Transverse colon (tissue), 4 donors: ENCODE measurements at regions not wholly inside any gene's neighbourhood (a gene's known extent, or its start where the extent isn't known, plus 50 kb on each side); places are given as distances from the start of the nearest gene placed in this dataset.

ENCODE experiments used
- DNase-seq: peaks from one replicate; pipeline ENCODE4 v3.0.0-alpha.2; 2019
- H3K27ac ChIP-seq, 4 donors: fragments of 200-600 bp; sonication (generic); 2 replicates each; pipeline ENCODE4 v1.5.1; 2016 to 2018; ENCODE audit warnings: inconsistent platforms in 4 of 4
- H3K27me3 ChIP-seq: fragments of 200-600 bp; sonication (generic); 2 replicates; pipeline ENCODE4 v1.5.1; 2017; ENCODE audit warnings: inconsistent platforms
- H3K36me3 ChIP-seq, 4 donors: fragments of 200-600 bp; sonication (generic); 2 replicates each; pipeline ENCODE4 v1.5.1; 2017 to 2019; ENCODE audit warnings: inconsistent platforms in 4 of 4
- H3K4me1 ChIP-seq, 4 donors: fragments of 200-600 bp; sonication (generic); 2 replicates each; pipeline ENCODE4 v1.5.1; 2017 to 2020; ENCODE audit warnings: inconsistent platforms in 4 of 4
- H3K4me3 ChIP-seq, 4 donors: fragments of 200-600 bp; sonication (generic); 1 replicate in 1 of 4; 2 replicates in 3 of 4; pipeline versions ENCODE4 v1.5.1 to v1.6.1; 2017 to 2019; ENCODE audit warnings: inconsistent platforms in 4 of 4
- H3K9me3 ChIP-seq, 2 donors: fragments of 200-600 bp; sonication (generic); 2 replicates each; pipeline ENCODE4 v1.5.1; 2017 to 2019; ENCODE audit warnings: inconsistent platforms in 2 of 2
- EP300 ChIP-seq: sonication (generic); formaldehyde crosslinking; IDR thresholded peaks from one replicate; pipeline ENCODE4 v1.6.1; 2017; ENCODE audit warnings: antibody characterized with exemption, low read depth
- POLR2A ChIP-seq: fragments of 450-650 bp; IDR thresholded peaks from one replicate; pipeline ENCODE4 v1.6.1; 2016; ENCODE audit warnings: antibody characterized with exemption, mild to moderate bottlenecking, moderate library complexity
- POLR2AphosphoS5 ChIP-seq, 3 donors: sonication (generic); formaldehyde crosslinking; IDR thresholded peaks; one replicate each; pipeline ENCODE4 v1.6.1; 2016; ENCODE audit warnings: antibody characterized with exemption in 3 of 3
- WGBS, 2 donors: methylation state at CpG; one replicate each; pipeline ENCODE4 v1.1.5; 2018; ENCODE audit warnings: low coverage in 1 of 2; 5-methylcytosine and 5-hydroxymethylcytosine counted together
- in situ Hi-C, 4 donors: fragments of 200-750 bp; cut with MboI; loops; one replicate each; pipeline versions ENCODE4 v1.15.0 to v1.15.1; 2017; ENCODE audit warnings: low sequenced_read_pairs in 3 of 4, low pct_ligation_motif_present in 1 of 4, low pct_unique_long_range_greater_than_20kb in 1 of 4
- intact Hi-C: fragments of 100-400 bp; cut with DNase I; formaldehyde crosslinking; loops from one replicate; pipeline ENCODE4 v1.15.1; 2023; ENCODE audit warnings: low total_unique reads
- TF ChIP-seq, protein P1 (sequence below), 5 experiments: fragments of 200-600 bp in 3 of 5; fragments of 450-650 bp in 2 of 5; sonication (generic) in 3 of 5; IDR thresholded peaks; 1 replicate in 2 of 5; 2 replicates in 3 of 5; pipeline ENCODE4 v1.5.1; 2016 to 2017; ENCODE audit warnings: antibody characterized with exemption in 5 of 5, inconsistent platforms in 3 of 5, mild to moderate bottlenecking in 2 of 5, moderate library complexity in 1 of 5

DNA sequence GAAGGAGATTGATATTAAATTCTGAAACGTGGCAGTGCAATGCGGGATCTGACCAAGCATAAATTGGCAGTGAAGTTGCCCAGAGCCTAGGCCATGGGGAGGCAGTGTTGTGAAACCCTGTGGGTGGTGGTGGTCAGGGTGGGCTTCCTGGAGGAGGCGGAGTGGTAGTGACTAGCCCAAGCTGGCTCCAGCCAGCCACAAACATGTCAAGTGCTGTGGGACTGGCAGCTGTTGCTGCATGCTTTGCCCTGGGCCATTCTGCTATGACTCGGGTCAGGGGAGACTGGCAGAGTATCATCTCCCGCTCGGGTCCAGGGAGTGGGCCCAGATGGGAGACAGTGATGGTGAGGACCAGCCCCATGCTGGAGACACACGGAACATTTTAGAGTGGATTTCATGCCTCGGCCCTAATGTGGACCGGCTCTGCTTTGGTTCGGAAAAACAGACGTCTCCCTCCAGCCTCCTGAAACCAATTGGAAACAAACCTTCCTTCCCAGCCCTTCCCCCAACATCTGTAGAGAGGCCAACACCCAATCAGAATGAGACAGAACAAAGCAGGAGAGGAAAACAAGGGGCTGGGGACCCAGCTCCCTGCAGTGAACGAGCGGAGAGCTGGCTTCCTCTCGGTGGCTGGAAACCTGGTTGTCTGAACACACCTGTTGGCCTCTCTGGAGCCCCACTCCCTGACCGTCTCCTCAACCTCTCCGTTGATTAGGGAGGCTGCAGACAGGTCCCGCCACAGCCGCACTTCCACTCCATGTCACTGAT lies 58.2 kb downstream of the TMEM270 start:
- H3K4me1 ChIP-seq: no peaks in the 10 kb centered on the region
- H3K36me3 ChIP-seq: no peaks in the 10 kb centered on the region
- H3K27me3 ChIP-seq: no peaks in the 10 kb centered on the region
- H3K9me3 ChIP-seq: no peaks in the 10 kb centered on the region
- DNase-seq: no peak
- in situ Hi-C loops: no loop called here
- H3K27ac ChIP-seq: no peak overlapping the region
- intact Hi-C loops: no loop called here
- H3K4me3 ChIP-seq: no peak overlapping the region
- TF ChIP-seq EP300: no peak
- TF ChIP-seq POLR2A: no peak
- TF ChIP-seq POLR2AphosphoS5 (IDR thresholded peaks at IDR 0.05): no peak
- TF ChIP-seq, protein P1, sequence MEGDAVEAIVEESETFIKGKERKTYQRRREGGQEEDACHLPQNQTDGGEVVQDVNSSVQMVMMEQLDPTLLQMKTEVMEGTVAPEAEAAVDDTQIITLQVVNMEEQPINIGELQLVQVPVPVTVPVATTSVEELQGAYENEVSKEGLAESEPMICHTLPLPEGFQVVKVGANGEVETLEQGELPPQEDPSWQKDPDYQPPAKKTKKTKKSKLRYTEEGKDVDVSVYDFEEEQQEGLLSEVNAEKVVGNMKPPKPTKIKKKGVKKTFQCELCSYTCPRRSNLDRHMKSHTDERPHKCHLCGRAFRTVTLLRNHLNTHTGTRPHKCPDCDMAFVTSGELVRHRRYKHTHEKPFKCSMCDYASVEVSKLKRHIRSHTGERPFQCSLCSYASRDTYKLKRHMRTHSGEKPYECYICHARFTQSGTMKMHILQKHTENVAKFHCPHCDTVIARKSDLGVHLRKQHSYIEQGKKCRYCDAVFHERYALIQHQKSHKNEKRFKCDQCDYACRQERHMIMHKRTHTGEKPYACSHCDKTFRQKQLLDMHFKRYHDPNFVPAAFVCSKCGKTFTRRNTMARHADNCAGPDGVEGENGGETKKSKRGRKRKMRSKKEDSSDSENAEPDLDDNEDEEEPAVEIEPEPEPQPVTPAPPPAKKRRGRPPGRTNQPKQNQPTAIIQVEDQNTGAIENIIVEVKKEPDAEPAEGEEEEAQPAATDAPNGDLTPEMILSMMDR (IDR thresholded peaks at IDR 0.05): no peak
- WGBS, 2 donors: 81 to 86% methylated on average over 9 to 15 of the region's 18 CpGs

DNA sequence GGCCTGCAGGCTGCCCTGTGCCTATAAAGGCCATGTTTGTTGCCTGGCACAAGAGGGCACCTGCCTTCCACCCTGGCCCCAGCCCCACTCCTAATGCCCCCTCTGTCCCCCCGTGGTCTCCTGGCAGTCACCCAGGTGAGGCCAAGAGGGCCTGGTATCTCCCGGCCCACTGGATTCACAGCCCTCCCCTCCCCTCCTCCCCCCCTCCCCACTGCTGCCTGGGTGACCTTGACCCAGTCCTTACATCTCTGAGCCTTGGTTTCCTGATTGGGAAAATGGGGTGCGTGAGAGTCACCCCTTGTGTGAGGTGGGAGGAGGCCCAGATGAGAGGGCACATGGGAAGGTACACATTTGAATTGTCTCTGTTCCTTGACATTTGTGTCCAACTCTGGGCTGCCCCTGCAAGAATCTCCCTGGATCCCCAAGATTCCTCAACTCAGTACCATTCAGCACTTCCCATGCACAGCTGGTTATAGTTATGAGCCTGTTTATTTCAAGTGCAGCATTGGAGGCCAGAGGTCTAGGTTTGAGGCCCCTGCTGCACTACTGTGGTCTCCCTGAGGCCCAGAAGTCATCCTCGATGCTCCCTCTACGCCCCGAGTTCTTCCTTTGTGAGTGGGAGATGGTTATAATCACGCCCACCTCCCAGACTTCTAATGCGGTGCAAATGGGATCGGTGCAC lies 58.9 kb downstream of the TMEM270 start:
- H3K27ac ChIP-seq: no peak overlapping the region
- intact Hi-C loops: no loop called here

DNA sequence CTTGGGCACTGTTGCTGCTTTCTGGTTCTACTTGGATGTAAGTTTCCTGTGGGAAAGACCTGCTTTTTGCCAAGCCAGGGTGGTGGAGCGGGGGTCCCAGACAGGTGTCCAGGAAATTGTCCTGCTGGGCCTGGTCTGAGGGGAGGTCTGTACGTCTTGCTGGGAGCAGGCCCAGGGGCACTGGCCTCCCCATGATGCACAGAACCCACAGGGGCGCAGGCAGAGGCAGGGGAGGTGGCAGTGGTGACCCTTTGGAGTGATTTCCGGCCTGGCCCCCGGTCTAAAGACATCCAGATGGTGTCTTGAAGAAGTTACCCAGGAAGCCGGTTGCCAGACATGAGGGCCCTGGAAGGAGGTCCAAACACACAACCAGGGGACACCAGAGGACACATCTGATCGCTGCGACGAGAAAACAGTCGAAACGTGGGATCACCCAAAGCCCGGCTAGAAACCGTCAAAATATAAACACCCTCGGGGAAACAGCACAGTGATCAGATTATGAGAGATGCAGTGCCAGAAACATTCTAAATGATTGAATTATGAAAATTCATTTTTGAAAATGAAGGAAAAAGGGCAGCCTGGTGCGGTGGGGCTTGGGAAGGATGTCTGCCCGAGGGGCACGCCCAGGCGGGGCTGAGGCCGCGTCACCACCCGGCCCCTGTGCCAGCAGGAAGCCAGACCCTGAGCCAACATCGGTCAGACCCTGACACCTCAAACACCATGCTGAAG lies 59.6 kb downstream of the TMEM270 start:
- WGBS, 2 donors: 85% methylated on average over 22 of the region's 22 CpGs; no CpG with 5 or more reads in 1 of the 2 donors
- Histone ChIP-seq H3K27ac (no peak overlapping the region), H3K4me3 (no peak overlapping the region), H3K4me1 (no peaks in the 10 kb centered on the region), H3K27me3 (no peaks in the 10 kb centered on the region), H3K9me3 (no peaks in the 10 kb centered on the region), H3K36me3 (no peaks in the 10 kb centered on the region)
- in situ Hi-C loops (no loop called here), intact Hi-C loops (no loop called here)
- DNase-seq: no peak
- TF ChIP-seq, protein P1 (IDR thresholded peaks at IDR 0.05): no peak
- no peak for TF ChIP-seq EP300
- no peak for TF ChIP-seq POLR2AphosphoS5 (IDR thresholded peaks at IDR 0.05)
- no peak for TF ChIP-seq POLR2A

More for the DNA sequence above, 58.9 kb downstream of the TMEM270 start:
- Histone ChIP-seq H3K4me3 (no peak overlapping the region), H3K36me3 (no peaks in the 10 kb centered on the region), H3K9me3 (no peaks in the 10 kb centered on the region), H3K27me3 (no peaks in the 10 kb centered on the region), H3K4me1 (no peaks in the 10 kb centered on the region)
- WGBS, 2 donors: 75% methylated on average over 9 of the region's 9 CpGs; no CpG with 5 or more reads in 1 of the 2 donors
- no peak for DNase-seq
- TF ChIP-seq POLR2AphosphoS5 (IDR thresholded peaks at IDR 0.05): no peak
- TF ChIP-seq EP300: no peak
- no peak for TF ChIP-seq POLR2A
- TF ChIP-seq, protein P1 (IDR thresholded peaks at IDR 0.05): no peak
- in situ Hi-C loops: no loop called here
